ENCODE measurements at regions not wholly inside any gene's neighbourhood (a gene's known extent, or its start where the extent isn't known, plus 50 kb on each side); places are given as distances from the start of the nearest gene placed in this dataset.

GRCh38 chr15:79623488-79623887, 191.4 kb downstream of the MINAR1 start:
- Histone ChIP-seq H3K27me3 (peaks cover 0 to 10% of the 10 kb centered on the region in 2 donors), H3K9me3 (peaks cover 0 to 5% of the 10 kb centered on the region in 2 donors), H3K4me1 (no peaks in the 10 kb centered on the region), H3K4me3 (no peak overlapping the region), H3K36me3 (no peaks in the 10 kb centered on the region), H3K27ac (no peak overlapping the region)
- TF ChIP-seq, protein P1, sequence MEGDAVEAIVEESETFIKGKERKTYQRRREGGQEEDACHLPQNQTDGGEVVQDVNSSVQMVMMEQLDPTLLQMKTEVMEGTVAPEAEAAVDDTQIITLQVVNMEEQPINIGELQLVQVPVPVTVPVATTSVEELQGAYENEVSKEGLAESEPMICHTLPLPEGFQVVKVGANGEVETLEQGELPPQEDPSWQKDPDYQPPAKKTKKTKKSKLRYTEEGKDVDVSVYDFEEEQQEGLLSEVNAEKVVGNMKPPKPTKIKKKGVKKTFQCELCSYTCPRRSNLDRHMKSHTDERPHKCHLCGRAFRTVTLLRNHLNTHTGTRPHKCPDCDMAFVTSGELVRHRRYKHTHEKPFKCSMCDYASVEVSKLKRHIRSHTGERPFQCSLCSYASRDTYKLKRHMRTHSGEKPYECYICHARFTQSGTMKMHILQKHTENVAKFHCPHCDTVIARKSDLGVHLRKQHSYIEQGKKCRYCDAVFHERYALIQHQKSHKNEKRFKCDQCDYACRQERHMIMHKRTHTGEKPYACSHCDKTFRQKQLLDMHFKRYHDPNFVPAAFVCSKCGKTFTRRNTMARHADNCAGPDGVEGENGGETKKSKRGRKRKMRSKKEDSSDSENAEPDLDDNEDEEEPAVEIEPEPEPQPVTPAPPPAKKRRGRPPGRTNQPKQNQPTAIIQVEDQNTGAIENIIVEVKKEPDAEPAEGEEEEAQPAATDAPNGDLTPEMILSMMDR (IDR thresholded peaks at IDR 0.05), result no peak
- TF ChIP-seq POLR2A (IDR thresholded peaks at IDR 0.05) (no peak), POLR2AphosphoS5 (IDR thresholded peaks at IDR 0.05) (no peak)
- no peak for DNase-seq (ENCODE audit: low spot score in 2 of 2)
- intact Hi-C loops (cut with DNase I; ENCODE audit: low total_unique reads), result no loop called here

DNA sequence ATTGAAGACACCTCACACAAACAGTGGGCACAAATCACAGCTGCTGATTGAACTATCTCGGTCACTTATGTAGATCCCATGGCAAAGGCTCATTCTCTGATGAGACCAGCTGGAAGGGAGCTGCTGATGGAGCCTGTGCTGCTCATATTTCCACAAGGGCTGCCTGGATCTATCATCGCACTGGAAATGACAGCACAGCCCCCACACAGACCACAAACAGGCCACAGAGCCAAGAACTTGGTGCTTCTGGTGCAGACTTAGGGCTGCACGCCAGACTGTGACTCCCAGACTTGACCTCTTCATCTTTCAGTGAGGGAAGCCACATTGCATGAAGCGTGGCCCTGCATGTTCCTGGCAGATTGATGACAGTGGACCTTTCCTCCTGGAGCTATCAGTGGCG, 197.6 kb downstream of the MINAR1 start:
- DNase-seq (ENCODE audit: low spot score in 2 of 2), result no peak
- Histone ChIP-seq H3K27me3 (peaks cover 0 to 9% of the 10 kb centered on the region in 2 donors), H3K36me3 (no peaks in the 10 kb centered on the region), H3K9me3 (peaks cover 0 to 11% of the 10 kb centered on the region in 2 donors), H3K4me1 (no peaks in the 10 kb centered on the region), H3K27ac (no peak overlapping the region), H3K4me3 (no peak overlapping the region)
- TF ChIP-seq POLR2AphosphoS5 (IDR thresholded peaks at IDR 0.05) (no peak), POLR2A (IDR thresholded peaks at IDR 0.05) (no peak)
- intact Hi-C loops (cut with DNase I; ENCODE audit: low total_unique reads), result no loop called here

- Histone ChIP-seq H3K4me1 (no peaks in the 10 kb centered on the region), H3K36me3 (no peaks in the 10 kb centered on the region), H3K27me3 (peaks cover 0 to 9% of the 10 kb centered on the region in 2 donors), H3K4me3 (no peak overlapping the region), H3K27ac (no peak overlapping the region), H3K9me3 (peaks cover 0 to 7% of the 10 kb centered on the region in 2 donors)
- no peak for TF ChIP-seq POLR2AphosphoS5 (IDR thresholded peaks at IDR 0.05)
- TF ChIP-seq, protein P1 (IDR thresholded peaks at IDR 0.05), result no peak
- no peak for TF ChIP-seq POLR2A (IDR thresholded peaks at IDR 0.05)
- no peak for DNase-seq (ENCODE audit: low spot score in 2 of 2)
- intact Hi-C loops (cut with DNase I; ENCODE audit: low total_unique reads), result no loop called here
Observed at GRCh38 chr15:79632457-79632856, 200.3 kb downstream of the MINAR1 start.

- Histone ChIP-seq H3K36me3 (no peaks in the 10 kb centered on the region), H3K4me3 (no peak overlapping the region), H3K4me1 (no peaks in the 10 kb centered on the region), H3K27me3 (peaks cover 0 to 10% of the 10 kb centered on the region in 2 donors), H3K27ac (no peak overlapping the region), H3K9me3 (peaks cover 0 to 7% of the 10 kb centered on the region in 2 donors)
- intact Hi-C loops (cut with DNase I; ENCODE audit: low total_unique reads), result loop anchor here (5.0 kb wide), 1 partner anchor 597 kb away; no protein-coding TSS in a partner anchor
- TF ChIP-seq, protein P1 (IDR thresholded peaks at IDR 0.05), result no peak
- TF ChIP-seq POLR2AphosphoS5 (IDR thresholded peaks at IDR 0.05) (no peak), POLR2A (IDR thresholded peaks at IDR 0.05) (no peak)
- no peak for DNase-seq (ENCODE audit: low spot score in 2 of 2)
Observed at GRCh38 chr15:79635149-79635771, 203.1 kb downstream of the MINAR1 start.

DNA sequence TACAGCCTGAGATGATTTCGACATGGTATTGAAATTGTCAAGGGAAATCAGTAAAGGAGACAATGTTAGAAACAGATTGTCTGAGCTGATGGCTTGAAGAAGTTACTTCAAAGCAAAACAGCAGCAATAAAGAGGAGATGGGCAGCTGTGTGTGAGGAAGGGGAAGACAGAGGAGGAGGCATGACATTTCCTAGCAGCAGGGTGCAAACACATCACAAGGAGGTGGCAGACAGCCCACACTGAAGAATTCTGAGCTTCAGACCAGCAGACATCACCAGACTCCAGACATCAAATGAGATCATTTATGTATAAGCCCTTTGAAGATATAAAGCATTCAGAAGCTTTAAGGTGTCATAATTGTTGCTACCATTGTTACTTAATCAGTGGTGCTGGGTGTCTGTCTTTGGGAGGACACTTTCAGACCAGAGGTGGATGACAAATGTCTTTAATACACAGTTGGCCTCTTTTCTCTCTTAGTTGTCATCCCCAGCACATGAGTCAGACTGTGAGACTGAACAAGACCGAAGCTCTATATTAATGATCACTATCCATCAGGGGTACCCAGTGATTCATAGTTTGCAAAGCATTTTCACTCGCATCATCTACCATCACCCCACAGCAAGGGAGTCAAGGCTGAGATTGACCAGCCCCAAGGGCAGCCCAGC, 203.9 kb downstream of the MINAR1 start:
- no peak overlapping the region for H3K4me3 ChIP-seq
- intact Hi-C loops (cut with DNase I; ENCODE audit: low total_unique reads), result loop anchor here (5.0 kb wide), 1 partner anchor 596 kb away; no protein-coding TSS in a partner anchor

More for the DNA sequence above, 203.9 kb downstream of the MINAR1 start:
- no peaks in the 10 kb centered on the region for H3K4me1 ChIP-seq
- no peaks in the 10 kb centered on the region for H3K36me3 ChIP-seq
- no peak for DNase-seq (ENCODE audit: low spot score in 2 of 2)
- H3K27me3 ChIP-seq, result peaks cover 0 to 9% of the 10 kb centered on the region in 2 donors
- peaks cover 0 to 7% of the 10 kb centered on the region in 2 donors for H3K9me3 ChIP-seq
- H3K27ac ChIP-seq, result no peak overlapping the region
- TF ChIP-seq POLR2A (IDR thresholded peaks at IDR 0.05) (no peak), POLR2AphosphoS5 (IDR thresholded peaks at IDR 0.05) (no peak)
- TF ChIP-seq, protein P1 (IDR thresholded peaks at IDR 0.05), result no peak
